HUES48 (cell line): ENCODE measurements at regions not wholly inside any gene's neighbourhood (a gene's known extent, or its start where the extent isn't known, plus 50 kb on each side); places are given as distances from the start of the nearest gene placed in this dataset.

ENCODE experiments used
- H3K27ac ChIP-seq: one replicate; pipeline ENCODE4 v1.7.0; 2013; ENCODE audit warnings: low read depth, low read length, inconsistent platforms
- H3K27me3 ChIP-seq: 2 replicates; pipeline ENCODE4 v1.6.1; 2013; ENCODE audit warnings: mild to moderate bottlenecking, low read length; ENCODE audit not compliant: control insufficient read depth, insufficient read depth
- H3K36me3 ChIP-seq: 2 replicates; pipeline ENCODE4 v1.6.1; 2013; ENCODE audit warnings: low read length; ENCODE audit not compliant: control insufficient read depth, insufficient read depth
- H3K4me1 ChIP-seq: 2 replicates; pipeline ENCODE4 v1.6.1; 2013; ENCODE audit warnings: mild to moderate bottlenecking, low read length; ENCODE audit not compliant: control insufficient read depth, insufficient read depth
- H3K4me3 ChIP-seq: 2 replicates; pipeline ENCODE4 v1.5.1; 2013; ENCODE audit warnings: mild to moderate bottlenecking, low read depth, low read length
- H3K9ac ChIP-seq: 2 replicates; pipeline ENCODE4 v1.6.1; 2013; ENCODE audit warnings: mild to moderate bottlenecking, low read depth, low read length, moderate library complexity
- H3K9me3 ChIP-seq: 2 replicates; pipeline ENCODE4 v1.6.1; 2013; ENCODE audit warnings: low read length; ENCODE audit not compliant: control insufficient read depth, insufficient read depth

GRCh38 chr14:22505309-22505696, 83.7 kb downstream of the DAD1 start:
- no peak overlapping the region for H3K27ac ChIP-seq
- no peak overlapping the region for H3K9ac ChIP-seq
- no peak overlapping the region for H3K4me3 ChIP-seq
- no peaks in the 10 kb centered on the region for H3K36me3 ChIP-seq
- H3K4me1 ChIP-seq: peaks cover 8% of the 10 kb centered on the region
- H3K27me3 ChIP-seq: no peaks in the 10 kb centered on the region
- no peaks in the 10 kb centered on the region for H3K9me3 ChIP-seq

GRCh38 chr14:22502551-22502950, 86.5 kb downstream of the DAD1 start:
- Histone ChIP-seq H3K27me3 (no peaks in the 10 kb centered on the region), H3K36me3 (no peaks in the 10 kb centered on the region), H3K9me3 (no peaks in the 10 kb centered on the region), H3K27ac (no peak overlapping the region), H3K4me3 (no peak overlapping the region), H3K9ac (no peak overlapping the region), H3K4me1 (peaks cover 5% of the 10 kb centered on the region; the same call in 1 of the 2 replicates)

GRCh38 chr14:22502007-22502406, 87.0 kb downstream of the DAD1 start:
- H3K36me3 ChIP-seq: no peaks in the 10 kb centered on the region
- H3K4me1 ChIP-seq: peaks cover 5% of the 10 kb centered on the region; the same call in 1 of the 2 replicates
- no peaks in the 10 kb centered on the region for H3K9me3 ChIP-seq
- no peak overlapping the region for H3K4me3 ChIP-seq
- H3K27me3 ChIP-seq: no peaks in the 10 kb centered on the region
- no peak overlapping the region for H3K27ac ChIP-seq
- H3K9ac ChIP-seq: no peak overlapping the region

- no peaks in the 10 kb centered on the region for H3K27me3 ChIP-seq
- H3K4me1 ChIP-seq: peaks cover 5% of the 10 kb centered on the region; the same call in 1 of the 2 replicates
- no peak overlapping the region for H3K9ac ChIP-seq
- no peaks in the 10 kb centered on the region for H3K36me3 ChIP-seq
- H3K4me3 ChIP-seq: no peak overlapping the region
- H3K9me3 ChIP-seq: no peaks in the 10 kb centered on the region
- no peak overlapping the region for H3K27ac ChIP-seq
These were observed 87.9 kb downstream of the DAD1 start for GRCh38 chr14:22500954-22501726.

- Histone ChIP-seq H3K27me3 (no peaks in the 10 kb centered on the region; the same call in 1 of the 2 replicates), H3K4me1 (peaks cover 5% of the 10 kb centered on the region; the same call in 1 of the 2 replicates), H3K36me3 (no peaks in the 10 kb centered on the region), H3K9ac (no peak overlapping the region), H3K27ac (no peak overlapping the region), H3K4me3 (no peak overlapping the region), H3K9me3 (no peaks in the 10 kb centered on the region)
These were observed 88.5 kb downstream of the DAD1 start for GRCh38 chr14:22500525-22500924.

- no peaks in the 10 kb centered on the region; the same call in 1 of the 2 replicates for H3K27me3 ChIP-seq
- H3K9me3 ChIP-seq: no peaks in the 10 kb centered on the region
- no peak overlapping the region for H3K4me3 ChIP-seq
- peaks cover 6% of the 10 kb centered on the region; the same call in 1 of the 2 replicates for H3K4me1 ChIP-seq
- H3K27ac ChIP-seq: no peak overlapping the region
- no peak overlapping the region for H3K9ac ChIP-seq
- H3K36me3 ChIP-seq: no peaks in the 10 kb centered on the region
These were observed 91.3 kb downstream of the DAD1 start for GRCh38 chr14:22497671-22498093.

GRCh38 chr14:22497144-22497423, 91.9 kb downstream of the DAD1 start:
- no peak overlapping the region for H3K27ac ChIP-seq
- no peaks in the 10 kb centered on the region for H3K9me3 ChIP-seq
- H3K27me3 ChIP-seq: no peaks in the 10 kb centered on the region; the same call in 1 of the 2 replicates
- H3K4me1 ChIP-seq: peaks cover 12% of the 10 kb centered on the region
- H3K36me3 ChIP-seq: no peaks in the 10 kb centered on the region
- H3K9ac ChIP-seq: no peak overlapping the region
- no peak overlapping the region for H3K4me3 ChIP-seq

GRCh38 chr14:22494486-22495135, 94.4 kb downstream of the DAD1 start:
- Histone ChIP-seq H3K27ac (no peak overlapping the region), H3K36me3 (no peaks in the 10 kb centered on the region), H3K4me1 (peaks cover 17% of the 10 kb centered on the region), H3K4me3 (no peak overlapping the region), H3K9me3 (no peaks in the 10 kb centered on the region), H3K9ac (no peak overlapping the region), H3K27me3 (no peaks in the 10 kb centered on the region; the same call in 1 of the 2 replicates)

- Histone ChIP-seq H3K27me3 (no peaks in the 10 kb centered on the region; the same call in 1 of the 2 replicates), H3K36me3 (no peaks in the 10 kb centered on the region), H3K27ac (no peak overlapping the region), H3K9ac (no peak overlapping the region), H3K9me3 (no peaks in the 10 kb centered on the region), H3K4me3 (no peak overlapping the region), H3K4me1 (peaks cover 12% of the 10 kb centered on the region)
These were observed 95.3 kb downstream of the DAD1 start for GRCh38 chr14:22493753-22494152.

GRCh38 chr14:22492622-22493542, 96.1 kb downstream of the DAD1 start:
- H3K27me3 ChIP-seq: no peaks in the 10 kb centered on the region; the same call in 1 of the 2 replicates
- H3K4me1 ChIP-seq: peaks cover 11% of the 10 kb centered on the region; the same call in 1 of the 2 replicates
- no peaks in the 10 kb centered on the region for H3K9me3 ChIP-seq
- H3K27ac ChIP-seq: no peak overlapping the region
- H3K36me3 ChIP-seq: no peaks in the 10 kb centered on the region
- H3K4me3 ChIP-seq: no peak overlapping the region
- no peak overlapping the region for H3K9ac ChIP-seq
